Sigmoid colon (tissue), 6 donors: ENCODE measurements at regions not wholly inside any gene's neighbourhood (a gene's known extent, or its start where the extent isn't known, plus 50 kb on each side); places are given as distances from the start of the nearest gene placed in this dataset.

Source experiments
- DNase-seq: peaks from one replicate; pipeline ENCODE4 v3.0.0-alpha.2; 2019
- H3K27ac ChIP-seq, 4 donors: fragments of 200-600 bp; sonication (generic); one replicate each; pipeline ENCODE4 v1.5.1; 2016 to 2019; ENCODE audit warnings: mild to moderate bottlenecking in 1 of 4
- H3K27me3 ChIP-seq, 3 donors: fragments of 200-600 bp; sonication (generic); one replicate each; pipeline ENCODE4 v1.5.1; 2019; ENCODE audit warnings: mild to moderate bottlenecking in 1 of 3
- H3K36me3 ChIP-seq, 4 donors: fragments of 200-600 bp; sonication (generic); one replicate each; pipeline ENCODE4 v1.5.1; 2016 to 2019
- H3K4me1 ChIP-seq, 4 donors: fragments of 200-600 bp; sonication (generic); one replicate each; pipeline ENCODE4 v1.5.1; 2017 to 2019
- H3K4me3 ChIP-seq, 4 donors: fragments of 200-600 bp; sonication (generic); one replicate each; pipeline ENCODE4 v1.5.1; 2017 to 2019; ENCODE audit warnings: mild to moderate bottlenecking in 2 of 4, moderate library complexity in 1 of 4
- H3K9me3 ChIP-seq, 4 donors: fragments of 200-600 bp in 3 of 4; sonication (generic) in 3 of 4; one replicate each; pipeline versions ENCODE4 v1.5.1 to v1.6.1; 2013 to 2019
- CTCF ChIP-seq, 4 experiments: fragments of 450-650 bp in 3 of 4; fragments of 200-600 bp in 1 of 4; IDR thresholded peaks; one replicate each; pipeline ENCODE4 v1.5.1; 2016 to 2019; ENCODE audit warnings: antibody characterized with exemption in 4 of 4, mild to moderate bottlenecking in 3 of 4, moderate library complexity in 2 of 4
- EP300 ChIP-seq, 4 donors: sonication (generic); formaldehyde crosslinking; IDR thresholded peaks; one replicate each; pipeline ENCODE4 v1.6.1; 2017; ENCODE audit warnings: antibody characterized with exemption in 4 of 4
- POLR2A ChIP-seq, 2 donors: fragments of 450-650 bp; IDR thresholded peaks; one replicate each; pipeline ENCODE4 v1.6.1; 2016; ENCODE audit warnings: antibody characterized with exemption in 2 of 2, mild to moderate bottlenecking in 2 of 2, moderate library complexity in 2 of 2
- POLR2AphosphoS5 ChIP-seq, 4 donors: sonication (generic); formaldehyde crosslinking; IDR thresholded peaks; one replicate each; pipeline ENCODE4 v1.6.1; 2017; ENCODE audit warnings: antibody characterized with exemption in 4 of 4
- WGBS, 2 donors: extraction: QIAGEN DNeasy Blood & Tissue Kit; methylation state at CpG; one replicate each; pipeline ENCODE4 v1.1.7; 2013; 5-methylcytosine and 5-hydroxymethylcytosine counted together
- intact Hi-C: fragments of 100-400 bp; cut with DNase I; formaldehyde crosslinking; loops from one replicate; pipeline ENCODE4 v1.15.1; 2023
- donor health status: healthy with polysubstance abuse.
- donor health status: healthy.

- Histone ChIP-seq H3K36me3 (no peaks in the 10 kb centered on the region), H3K4me1 (no peaks in the 10 kb centered on the region), H3K27ac (no peak overlapping the region), H3K27me3 (peaks cover 0 to 48% (median 5%) of the 10 kb centered on the region in 3 donors), H3K4me3 (no peak overlapping the region), H3K9me3 (no peaks in the 10 kb centered on the region)
- intact Hi-C loops = no loop called here
- WGBS, 2 donors = 23 to 42% methylated on average over 2 of the region's 2 CpGs
- DNase-seq = no peak
- no peak for TF ChIP-seq EP300 (IDR thresholded peaks at IDR 0.05)
- TF ChIP-seq CTCF (IDR thresholded peaks at IDR 0.05) = no peak
- TF ChIP-seq POLR2AphosphoS5 (IDR thresholded peaks at IDR 0.05) = no peak
- TF ChIP-seq POLR2A (IDR thresholded peaks at IDR 0.05) = no peak
These were observed 251.6 kb upstream of the CSF3R start for GRCh38 chr1:36734356-36734755.

GRCh38 chr1:36733748-36734147 is 251.0 kb upstream of the CSF3R start:
- H3K27ac ChIP-seq = no peak overlapping the region
- intact Hi-C loops = no loop called here
- H3K9me3 ChIP-seq = no peaks in the 10 kb centered on the region
- no peak for TF ChIP-seq POLR2AphosphoS5 (IDR thresholded peaks at IDR 0.05)
- TF ChIP-seq CTCF (IDR thresholded peaks at IDR 0.05) = no peak
- no peak for TF ChIP-seq EP300 (IDR thresholded peaks at IDR 0.05)
- no peak overlapping the region for H3K4me3 ChIP-seq
- no peaks in the 10 kb centered on the region for H3K36me3 ChIP-seq
- peaks cover 0 to 48% (median 5%) of the 10 kb centered on the region in 3 donors for H3K27me3 ChIP-seq
- no peak for DNase-seq
- 0% methylated on average over 1 of the region's 1 CpG for WGBS, 2 donors
- no peaks in the 10 kb centered on the region for H3K4me1 ChIP-seq

GRCh38 chr1:36732015-36732356 is 249.3 kb upstream of the CSF3R start:
- no peak overlapping the region for H3K4me3 ChIP-seq
- H3K27me3 ChIP-seq = peaks cover 0 to 36% (median 5%) of the 10 kb centered on the region in 3 donors
- no peaks in the 10 kb centered on the region for H3K4me1 ChIP-seq
- no peak overlapping the region for H3K27ac ChIP-seq
- WGBS, 2 donors = 83 to 85% methylated on average over 5 of the region's 5 CpGs
- no peaks in the 10 kb centered on the region for H3K9me3 ChIP-seq
- intact Hi-C loops = no loop called here
- TF ChIP-seq POLR2A (IDR thresholded peaks at IDR 0.05) (no peak), EP300 (IDR thresholded peaks at IDR 0.05) (no peak), POLR2AphosphoS5 (IDR thresholded peaks at IDR 0.05) (no peak), CTCF (IDR thresholded peaks at IDR 0.05) (no peak)
- no peaks in the 10 kb centered on the region for H3K36me3 ChIP-seq
- no peak for DNase-seq

GRCh38 chr1:36731226-36732014 is 248.7 kb upstream of the CSF3R start:
- 48 to 61% methylated on average over 11 of the region's 11 CpGs for WGBS, 2 donors
- intact Hi-C loops = no loop called here
- no peaks in the 10 kb centered on the region for H3K9me3 ChIP-seq
- DNase-seq = no peak
- H3K36me3 ChIP-seq = no peaks in the 10 kb centered on the region
- H3K27ac ChIP-seq = no peak overlapping the region
- TF ChIP-seq POLR2A (IDR thresholded peaks at IDR 0.05) = no peak
- no peak for TF ChIP-seq CTCF (IDR thresholded peaks at IDR 0.05)
- TF ChIP-seq POLR2AphosphoS5 (IDR thresholded peaks at IDR 0.05) = no peak
- TF ChIP-seq EP300 (IDR thresholded peaks at IDR 0.05) = no peak
- no peaks in the 10 kb centered on the region for H3K4me1 ChIP-seq
- H3K4me3 ChIP-seq = no peak overlapping the region
- H3K27me3 ChIP-seq = peaks cover 0 to 32% (median 3%) of the 10 kb centered on the region in 3 donors

- intact Hi-C loops = no loop called here
- WGBS, 2 donors = 78 to 81% methylated on average over 2 of the region's 2 CpGs
- H3K27ac ChIP-seq = no peak overlapping the region
- no peak for TF ChIP-seq POLR2A (IDR thresholded peaks at IDR 0.05)
- no peak for TF ChIP-seq EP300 (IDR thresholded peaks at IDR 0.05)
- no peak for TF ChIP-seq POLR2AphosphoS5 (IDR thresholded peaks at IDR 0.05)
- no peak for TF ChIP-seq CTCF (IDR thresholded peaks at IDR 0.05)
- no peak for DNase-seq
- H3K4me3 ChIP-seq = no peak overlapping the region
- H3K4me1 ChIP-seq = no peaks in the 10 kb centered on the region
- peaks cover 0 to 27% (median 0%) of the 10 kb centered on the region in 3 donors for H3K27me3 ChIP-seq
- H3K9me3 ChIP-seq = no peaks in the 10 kb centered on the region
- no peaks in the 10 kb centered on the region for H3K36me3 ChIP-seq
These were observed 247.9 kb upstream of the CSF3R start for GRCh38 chr1:36730599-36730998.
